ENCODE measurements at regions not wholly inside any gene's neighbourhood (a gene's known extent, or its start where the extent isn't known, plus 50 kb on each side); places are given as distances from the start of the nearest gene placed in this dataset.
"Not testable (repeated sequence)": the region's sequence is repeated elsewhere in the genome, so short reads cannot be mapped to it uniquely, and the experiment has no call there.

DNA sequence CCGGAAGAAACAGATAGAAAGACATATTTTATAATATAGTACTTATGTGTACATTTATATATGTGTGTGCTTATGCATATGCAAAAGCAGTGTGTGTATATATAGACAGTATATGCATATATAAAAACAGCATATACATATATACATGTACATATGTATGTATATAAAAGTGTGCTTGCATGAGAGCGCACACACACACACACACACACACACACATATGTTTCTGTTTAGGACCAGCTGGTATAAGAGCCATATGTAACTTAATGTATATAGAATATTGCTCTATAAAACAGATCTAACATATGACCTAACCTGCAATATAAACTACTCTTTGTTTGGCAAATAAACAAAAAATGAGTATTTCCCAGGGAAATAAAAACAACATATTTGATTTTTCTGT, 65.1 kb upstream of the CDH9 start:
- ATAC-seq = no peak
- TF ChIP-seq BACH2 (CRISPR knock-in tag; IDR thresholded peaks at IDR 0.05; ENCODE audit: borderline replicate concordance) (no peak), ZNF70 (CRISPR knock-in tag; IDR thresholded peaks at IDR 0.05) (no peak), SNAI2 (CRISPR knock-in tag; IDR thresholded peaks at IDR 0.05) (no peak), ESRRG (CRISPR knock-in tag; IDR thresholded peaks at IDR 0.05) (no peak), ZFP3 (CRISPR knock-in tag; IDR thresholded peaks at IDR 0.05) (no peak), ZNF8 (CRISPR knock-in tag; IDR thresholded peaks at IDR 0.05) (no peak), OSR1 (CRISPR knock-in tag; IDR thresholded peaks at IDR 0.05) (no peak), PPARA (CRISPR knock-in tag; IDR thresholded peaks at IDR 0.05; ENCODE audit: borderline replicate concordance) (no peak), ZFP30 (CRISPR knock-in tag; IDR thresholded peaks at IDR 0.05) (no peak)
- TF ChIP-seq, protein P1, sequence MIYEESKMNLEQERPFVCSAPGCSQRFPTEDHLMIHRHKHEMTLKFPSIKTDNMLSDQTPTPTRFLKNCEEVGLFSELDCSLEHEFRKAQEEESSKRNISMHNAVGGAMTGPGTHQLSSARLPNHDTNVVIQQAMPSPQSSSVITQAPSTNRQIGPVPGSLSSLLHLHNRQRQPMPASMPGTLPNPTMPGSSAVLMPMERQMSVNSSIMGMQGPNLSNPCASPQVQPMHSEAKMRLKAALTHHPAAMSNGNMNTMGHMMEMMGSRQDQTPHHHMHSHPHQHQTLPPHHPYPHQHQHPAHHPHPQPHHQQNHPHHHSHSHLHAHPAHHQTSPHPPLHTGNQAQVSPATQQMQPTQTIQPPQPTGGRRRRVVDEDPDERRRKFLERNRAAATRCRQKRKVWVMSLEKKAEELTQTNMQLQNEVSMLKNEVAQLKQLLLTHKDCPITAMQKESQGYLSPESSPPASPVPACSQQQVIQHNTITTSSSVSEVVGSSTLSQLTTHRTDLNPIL (CRISPR knock-in tag; IDR thresholded peaks at IDR 0.05; ENCODE audit: low read depth) = no peak
- TF ChIP-seq, protein P2, sequence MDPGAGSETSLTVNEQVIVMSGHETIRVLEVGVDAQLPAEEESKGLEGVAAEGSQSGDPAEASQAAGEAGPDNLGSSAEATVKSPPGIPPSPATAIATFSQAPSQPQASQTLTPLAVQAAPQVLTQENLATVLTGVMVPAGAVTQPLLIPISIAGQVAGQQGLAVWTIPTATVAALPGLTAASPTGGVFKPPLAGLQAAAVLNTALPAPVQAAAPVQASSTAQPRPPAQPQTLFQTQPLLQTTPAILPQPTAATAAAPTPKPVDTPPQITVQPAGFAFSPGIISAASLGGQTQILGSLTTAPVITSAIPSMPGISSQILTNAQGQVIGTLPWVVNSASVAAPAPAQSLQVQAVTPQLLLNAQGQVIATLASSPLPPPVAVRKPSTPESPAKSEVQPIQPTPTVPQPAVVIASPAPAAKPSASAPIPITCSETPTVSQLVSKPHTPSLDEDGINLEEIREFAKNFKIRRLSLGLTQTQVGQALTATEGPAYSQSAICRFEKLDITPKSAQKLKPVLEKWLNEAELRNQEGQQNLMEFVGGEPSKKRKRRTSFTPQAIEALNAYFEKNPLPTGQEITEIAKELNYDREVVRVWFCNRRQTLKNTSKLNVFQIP (CRISPR knock-in tag; IDR thresholded peaks at IDR 0.05; ENCODE audit: borderline replicate concordance, low read depth) = no peak

DNA sequence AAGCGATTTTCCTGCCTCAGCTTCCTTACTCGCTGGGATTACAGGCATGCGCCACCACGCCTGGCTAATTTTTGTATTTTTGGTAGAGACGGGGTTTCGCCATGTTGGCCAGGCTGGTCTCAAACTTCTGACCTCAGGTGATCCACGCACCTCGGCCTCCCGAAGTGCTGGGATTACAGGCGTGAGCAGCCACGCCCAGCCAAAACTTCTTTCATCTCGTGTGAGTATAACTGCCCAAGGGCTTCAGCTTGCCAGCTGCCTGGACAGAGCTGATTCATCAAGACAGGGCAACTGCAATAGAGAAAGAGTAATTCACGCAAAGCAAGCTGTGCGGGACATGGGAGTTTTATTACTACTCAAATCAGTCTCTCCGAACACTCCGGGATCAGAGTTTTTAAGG, 57.4 kb upstream of the CDH9 start:
- ATAC-seq = not testable (repeated sequence)

DNA sequence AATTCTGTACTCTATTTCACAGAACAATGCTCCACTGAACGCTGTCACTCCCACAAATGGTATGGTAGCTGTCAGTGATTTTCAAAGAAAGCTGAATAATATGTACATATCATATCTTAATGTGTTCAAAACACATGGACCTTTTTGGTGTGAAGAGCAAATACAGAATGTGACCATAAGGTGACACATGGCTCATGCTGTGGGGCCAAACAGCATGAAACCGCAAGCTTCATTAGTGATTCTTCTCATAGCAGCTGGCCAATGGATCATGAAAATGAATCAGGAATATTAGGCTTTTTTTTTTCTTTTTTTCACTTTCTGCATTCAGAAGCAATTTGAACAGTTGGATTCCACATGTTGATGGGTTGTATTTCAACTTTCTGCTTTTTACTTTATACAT, 54.9 kb upstream of the CDH9 start:
- ATAC-seq = no peak
- TF ChIP-seq RARB (CRISPR knock-in tag; IDR thresholded peaks at IDR 0.05) = no peak
- no peak for TF ChIP-seq OSR1 (CRISPR knock-in tag; IDR thresholded peaks at IDR 0.05)
- TF ChIP-seq ZNF565 (CRISPR knock-in tag; conservative IDR thresholded peaks at IDR 0.05; ENCODE audit: low read depth) = no peak
- no peak for TF ChIP-seq ESRRG (CRISPR knock-in tag; IDR thresholded peaks at IDR 0.05)
- no peak for TF ChIP-seq TCF4 (CRISPR knock-in tag; IDR thresholded peaks at IDR 0.05; ENCODE audit: borderline replicate concordance)
- no peak for TF ChIP-seq BACH2 (CRISPR knock-in tag; IDR thresholded peaks at IDR 0.05; ENCODE audit: borderline replicate concordance)
- TF ChIP-seq, protein P2 (CRISPR knock-in tag; IDR thresholded peaks at IDR 0.05; ENCODE audit: borderline replicate concordance, low read depth) = no peak
- no peak for TF ChIP-seq ZNF8 (CRISPR knock-in tag; IDR thresholded peaks at IDR 0.05)
- no peak for TF ChIP-seq ZFP30 (CRISPR knock-in tag; IDR thresholded peaks at IDR 0.05)
- TF ChIP-seq ZNF70 (CRISPR knock-in tag; IDR thresholded peaks at IDR 0.05) = no peak
- TF ChIP-seq TOX (CRISPR knock-in tag; IDR thresholded peaks at IDR 0.05; ENCODE audit: borderline replicate concordance) = no peak
- no peak for TF ChIP-seq ARNTL (CRISPR knock-in tag; IDR thresholded peaks at IDR 0.05; ENCODE audit: borderline replicate concordance, low read depth)
- TF ChIP-seq, protein P3, sequence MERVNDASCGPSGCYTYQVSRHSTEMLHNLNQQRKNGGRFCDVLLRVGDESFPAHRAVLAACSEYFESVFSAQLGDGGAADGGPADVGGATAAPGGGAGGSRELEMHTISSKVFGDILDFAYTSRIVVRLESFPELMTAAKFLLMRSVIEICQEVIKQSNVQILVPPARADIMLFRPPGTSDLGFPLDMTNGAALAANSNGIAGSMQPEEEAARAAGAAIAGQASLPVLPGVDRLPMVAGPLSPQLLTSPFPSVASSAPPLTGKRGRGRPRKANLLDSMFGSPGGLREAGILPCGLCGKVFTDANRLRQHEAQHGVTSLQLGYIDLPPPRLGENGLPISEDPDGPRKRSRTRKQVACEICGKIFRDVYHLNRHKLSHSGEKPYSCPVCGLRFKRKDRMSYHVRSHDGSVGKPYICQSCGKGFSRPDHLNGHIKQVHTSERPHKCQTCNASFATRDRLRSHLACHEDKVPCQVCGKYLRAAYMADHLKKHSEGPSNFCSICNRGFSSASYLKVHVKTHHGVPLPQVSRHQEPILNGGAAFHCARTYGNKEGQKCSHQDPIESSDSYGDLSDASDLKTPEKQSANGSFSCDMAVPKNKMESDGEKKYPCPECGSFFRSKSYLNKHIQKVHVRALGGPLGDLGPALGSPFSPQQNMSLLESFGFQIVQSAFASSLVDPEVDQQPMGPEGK (CRISPR knock-in tag; IDR thresholded peaks at IDR 0.05; ENCODE audit: borderline replicate concordance) = no peak
- no peak for TF ChIP-seq PPARA (CRISPR knock-in tag; IDR thresholded peaks at IDR 0.05; ENCODE audit: borderline replicate concordance)
- TF ChIP-seq ZFP3 (CRISPR knock-in tag; IDR thresholded peaks at IDR 0.05) = no peak

DNA sequence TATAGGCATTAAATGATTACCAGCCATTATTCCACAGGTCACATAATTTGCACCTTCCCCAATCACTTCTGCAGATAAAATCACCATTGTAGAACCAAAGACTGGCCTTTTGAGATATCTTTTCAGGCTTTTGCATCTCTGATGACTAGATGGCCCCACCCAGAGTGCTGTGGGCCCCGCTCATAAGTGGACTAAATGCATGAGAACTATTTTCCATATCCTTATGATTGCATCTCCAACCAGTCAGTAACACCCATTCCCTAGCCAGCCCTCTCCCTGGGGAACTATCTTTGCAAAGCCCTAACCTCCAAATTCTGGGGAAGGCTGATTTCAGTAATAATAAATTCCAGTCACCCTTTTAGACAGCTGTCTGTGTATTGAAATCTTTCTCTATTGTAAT, 53.5 kb upstream of the CDH9 start:
- ATAC-seq = no peak
- TF ChIP-seq PPARA (CRISPR knock-in tag; IDR thresholded peaks at IDR 0.05; ENCODE audit: borderline replicate concordance) (no peak), ARNTL (CRISPR knock-in tag; IDR thresholded peaks at IDR 0.05; ENCODE audit: borderline replicate concordance, low read depth) (no peak), ZNF8 (CRISPR knock-in tag; IDR thresholded peaks at IDR 0.05) (no peak), SNAI2 (CRISPR knock-in tag; IDR thresholded peaks at IDR 0.05) (no peak), BACH2 (CRISPR knock-in tag; IDR thresholded peaks at IDR 0.05; ENCODE audit: borderline replicate concordance) (no peak), ZFP30 (CRISPR knock-in tag; IDR thresholded peaks at IDR 0.05) (no peak), ZFP3 (CRISPR knock-in tag; IDR thresholded peaks at IDR 0.05) (no peak), TOX (CRISPR knock-in tag; IDR thresholded peaks at IDR 0.05; ENCODE audit: borderline replicate concordance) (no peak), TCF4 (CRISPR knock-in tag; IDR thresholded peaks at IDR 0.05; ENCODE audit: borderline replicate concordance) (no peak)
- TF ChIP-seq, protein P4, sequence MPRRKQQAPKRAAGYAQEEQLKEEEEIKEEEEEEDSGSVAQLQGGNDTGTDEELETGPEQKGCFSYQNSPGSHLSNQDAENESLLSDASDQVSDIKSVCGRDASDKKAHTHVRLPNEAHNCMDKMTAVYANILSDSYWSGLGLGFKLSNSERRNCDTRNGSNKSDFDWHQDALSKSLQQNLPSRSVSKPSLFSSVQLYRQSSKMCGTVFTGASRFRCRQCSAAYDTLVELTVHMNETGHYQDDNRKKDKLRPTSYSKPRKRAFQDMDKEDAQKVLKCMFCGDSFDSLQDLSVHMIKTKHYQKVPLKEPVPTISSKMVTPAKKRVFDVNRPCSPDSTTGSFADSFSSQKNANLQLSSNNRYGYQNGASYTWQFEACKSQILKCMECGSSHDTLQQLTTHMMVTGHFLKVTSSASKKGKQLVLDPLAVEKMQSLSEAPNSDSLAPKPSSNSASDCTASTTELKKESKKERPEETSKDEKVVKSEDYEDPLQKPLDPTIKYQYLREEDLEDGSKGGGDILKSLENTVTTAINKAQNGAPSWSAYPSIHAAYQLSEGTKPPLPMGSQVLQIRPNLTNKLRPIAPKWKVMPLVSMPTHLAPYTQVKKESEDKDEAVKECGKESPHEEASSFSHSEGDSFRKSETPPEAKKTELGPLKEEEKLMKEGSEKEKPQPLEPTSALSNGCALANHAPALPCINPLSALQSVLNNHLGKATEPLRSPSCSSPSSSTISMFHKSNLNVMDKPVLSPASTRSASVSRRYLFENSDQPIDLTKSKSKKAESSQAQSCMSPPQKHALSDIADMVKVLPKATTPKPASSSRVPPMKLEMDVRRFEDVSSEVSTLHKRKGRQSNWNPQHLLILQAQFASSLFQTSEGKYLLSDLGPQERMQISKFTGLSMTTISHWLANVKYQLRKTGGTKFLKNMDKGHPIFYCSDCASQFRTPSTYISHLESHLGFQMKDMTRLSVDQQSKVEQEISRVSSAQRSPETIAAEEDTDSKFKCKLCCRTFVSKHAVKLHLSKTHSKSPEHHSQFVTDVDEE (CRISPR knock-in tag; IDR thresholded peaks at IDR 0.05) = no peak

DNA sequence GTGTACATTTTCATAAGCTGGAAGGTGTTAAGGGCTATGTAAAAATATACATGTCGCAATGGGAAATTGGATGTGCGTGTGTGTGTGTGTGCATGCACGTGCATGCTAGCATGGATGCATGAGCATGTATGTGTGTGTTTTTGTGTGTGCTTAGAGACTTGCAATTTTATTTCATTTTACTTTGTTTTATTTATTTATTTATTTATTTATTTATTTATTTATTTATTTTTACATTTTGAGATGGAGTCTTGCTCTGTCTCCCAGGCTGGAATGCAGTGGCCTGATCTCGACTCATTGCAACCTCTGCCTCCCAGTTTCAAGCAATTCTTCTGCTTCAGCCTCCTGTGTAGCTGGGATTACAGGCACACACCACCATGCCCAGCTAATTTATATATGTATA, 50.4 kb upstream of the CDH9 start:
- not testable (repeated sequence) for ATAC-seq

All from SK-N-SH treated with all-trans-retinoic acid at 6 μM for 48 hours (cell line).